Natural killer cell (primary cell): ENCODE measurements at regions not wholly inside any gene's neighbourhood (a gene's known extent, or its start where the extent isn't known, plus 50 kb on each side); places are given as distances from the start of the nearest gene placed in this dataset.

Experiments
- ATAC-seq, 3 donors: fragments of 150-1000 bp in 2 of 3; fragments of 200-7000 bp in 1 of 3; cut with Tn5 transposase; 1 replicate in 1 of 3; 2 replicates in 2 of 3; pipeline ENCODE4 v1.10.0; 2021; ENCODE audit warnings: mild to moderate bottlenecking in 2 of 3, moderate library complexity in 2 of 3
- DNase-seq, 2 donors: peaks; one replicate each; pipeline versions ENCODE4 v3.0.0 to v3.0.0-alpha.2; 2013 to 2021; ENCODE audit warnings: mixed read lengths in 1 of 2
- H3K27ac ChIP-seq: one replicate; pipeline ENCODE4 v1.5.1; 2013; ENCODE audit warnings: mild to moderate bottlenecking, low read length
- H3K27me3 ChIP-seq: one replicate; pipeline ENCODE4 v1.6.1; 2013; ENCODE audit warnings: low read length; ENCODE audit not compliant: control insufficient read depth, insufficient read depth
- H3K36me3 ChIP-seq: one replicate; pipeline ENCODE4 v1.6.1; 2013; ENCODE audit warnings: low read length; ENCODE audit not compliant: control insufficient read depth, insufficient read depth
- H3K4me1 ChIP-seq: one replicate; pipeline ENCODE4 v1.6.1; 2013; ENCODE audit warnings: low read length; ENCODE audit not compliant: control insufficient read depth, insufficient read depth
- H3K4me3 ChIP-seq: one replicate; pipeline ENCODE4 v1.5.1; 2013; ENCODE audit warnings: low read length
- H3K9me3 ChIP-seq: one replicate; pipeline ENCODE4 v1.6.1; 2013; ENCODE audit warnings: low read length; ENCODE audit not compliant: control insufficient read depth, insufficient read depth
- H3K27ac Mint-ChIP-seq, 2 donors: one replicate each; pipeline ENCODE4 v1.8.0; 2022; ENCODE audit warnings: mild to moderate bottlenecking in 2 of 2, mixed read lengths in 2 of 2, moderate library complexity in 1 of 2
- H3K27me3 Mint-ChIP-seq, 2 donors: one replicate each; pipeline ENCODE4 v1.8.0; 2022; ENCODE audit warnings: low read depth in 2 of 2, mixed read lengths in 2 of 2
- H3K36me3 Mint-ChIP-seq: one replicate; pipeline ENCODE4 v1.8.0; 2022; ENCODE audit warnings: mixed read lengths
- H3K4me1 Mint-ChIP-seq, 2 donors: one replicate each; pipeline ENCODE4 v1.8.0; 2022; ENCODE audit warnings: mixed read lengths in 2 of 2
- H3K4me3 Mint-ChIP-seq: one replicate; pipeline ENCODE4 v1.8.0; 2022; ENCODE audit warnings: mild to moderate bottlenecking, moderate library complexity, mixed read lengths
- H3K9me3 Mint-ChIP-seq, 2 donors: one replicate each; pipeline ENCODE4 v1.8.0; 2022; ENCODE audit warnings: mixed read lengths in 2 of 2
- CTCF ChIP-seq: fragments of 200-600 bp; IDR thresholded peaks from one replicate; pipeline ENCODE4 v1.8.0; 2022; ENCODE audit warnings: antibody characterized with exemption
- WGBS: methylation state at CpG from one replicate; pipeline ENCODE4 v1.1.7; 2013; ENCODE audit warnings: missing lambda C conversion rate; ENCODE audit not compliant: insufficient coverage; 5-methylcytosine and 5-hydroxymethylcytosine counted together
- intact Hi-C: fragments of 100-400 bp; cut with micrococcal nuclease; formaldehyde crosslinking; loops from one replicate; pipeline ENCODE4 v1.14.2; 2022

DNA sequence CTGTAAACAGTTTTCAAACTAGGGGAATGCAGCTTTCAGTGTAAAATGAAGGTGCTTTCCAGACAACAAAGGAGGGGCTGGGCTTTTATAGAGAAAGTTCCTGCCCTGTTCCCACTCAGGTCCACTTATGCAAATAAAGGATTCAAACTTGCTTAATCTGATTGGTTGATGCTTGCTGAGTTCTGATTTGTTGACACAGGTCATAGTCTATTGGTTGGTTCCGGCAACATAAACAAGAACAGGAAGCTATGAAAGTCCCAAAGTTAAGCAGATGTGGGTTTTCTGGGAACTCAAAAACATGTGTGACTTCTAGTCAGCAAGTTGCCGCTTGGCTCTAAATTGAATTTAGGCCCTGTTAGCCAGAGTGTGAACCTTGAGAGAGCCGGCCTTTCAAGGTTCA is 194.2 kb upstream of the SVIL start:
- H3K27ac ChIP-seq = no peak overlapping the region
- H3K27me3 ChIP-seq = no peaks in the 10 kb centered on the region
- no peaks in the 10 kb centered on the region for H3K4me1 Mint-ChIP-seq
- no peak for ATAC-seq
- H3K4me3 ChIP-seq = no peak overlapping the region
- no peak overlapping the region for H3K27ac Mint-ChIP-seq
- H3K36me3 ChIP-seq = no peaks in the 10 kb centered on the region
- intact Hi-C loops = no loop called here
- no peak for TF ChIP-seq CTCF
- peaks cover 7% of the 10 kb centered on the region for H3K9me3 ChIP-seq
- peaks cover 3 to 7% of the 10 kb centered on the region in 2 donors for H3K27me3 Mint-ChIP-seq
- peaks cover 2 to 3% of the 10 kb centered on the region in 2 donors for H3K9me3 Mint-ChIP-seq
- 59% methylated on average over 3 of the region's 3 CpGs for WGBS
- DNase-seq = no peak
- H3K4me1 ChIP-seq = no peaks in the 10 kb centered on the region
- H3K36me3 Mint-ChIP-seq = no peaks in the 10 kb centered on the region
- no peak overlapping the region for H3K4me3 Mint-ChIP-seq

- intact Hi-C loops = no loop called here
These were observed 193.7 kb upstream of the SVIL start for GRCh38 chr10:29828440-29828894.

GRCh38 chr10:29827512-29827911 is 192.7 kb upstream of the SVIL start:
- Mint-ChIP-seq H3K4me1 (no peaks in the 10 kb centered on the region), H3K4me3 (no peak overlapping the region), H3K27ac (no peak overlapping the region), H3K9me3 (peaks cover 2 to 3% of the 10 kb centered on the region in 2 donors), H3K36me3 (no peaks in the 10 kb centered on the region), H3K27me3 (peaks cover 3 to 7% of the 10 kb centered on the region in 2 donors)
- DNase-seq (no peak), ATAC-seq (no peak)
- 87% methylated on average over 4 of the region's 7 CpGs for WGBS
- Histone ChIP-seq H3K4me3 (no peak overlapping the region), H3K27ac (no peak overlapping the region), H3K4me1 (no peaks in the 10 kb centered on the region), H3K9me3 (peaks cover 7% of the 10 kb centered on the region), H3K36me3 (no peaks in the 10 kb centered on the region), H3K27me3 (no peaks in the 10 kb centered on the region)
- no peak for TF ChIP-seq CTCF
- intact Hi-C loops = no loop called here

More at GRCh38 chr10:29828440-29828894, 193.7 kb upstream of the SVIL start:
- H3K4me3 ChIP-seq = no peak overlapping the region
- Mint-ChIP-seq H3K9me3 (peaks cover 2 to 3% of the 10 kb centered on the region in 2 donors), H3K4me3 (no peak overlapping the region), H3K36me3 (no peaks in the 10 kb centered on the region), H3K4me1 (no peaks in the 10 kb centered on the region), H3K27me3 (peaks cover 3 to 7% of the 10 kb centered on the region in 2 donors), H3K27ac (no peak overlapping the region)
- no peaks in the 10 kb centered on the region for H3K4me1 ChIP-seq
- DNase-seq (no peak), ATAC-seq (no peak)
- no peak overlapping the region for H3K27ac ChIP-seq
- no peaks in the 10 kb centered on the region for H3K27me3 ChIP-seq
- 88% methylated on average over 4 of the region's 4 CpGs for whole genome bisulfite sequencing
- H3K36me3 ChIP-seq = no peaks in the 10 kb centered on the region
- no peak for TF ChIP-seq CTCF
- H3K9me3 ChIP-seq = peaks cover 7% of the 10 kb centered on the region

DNA sequence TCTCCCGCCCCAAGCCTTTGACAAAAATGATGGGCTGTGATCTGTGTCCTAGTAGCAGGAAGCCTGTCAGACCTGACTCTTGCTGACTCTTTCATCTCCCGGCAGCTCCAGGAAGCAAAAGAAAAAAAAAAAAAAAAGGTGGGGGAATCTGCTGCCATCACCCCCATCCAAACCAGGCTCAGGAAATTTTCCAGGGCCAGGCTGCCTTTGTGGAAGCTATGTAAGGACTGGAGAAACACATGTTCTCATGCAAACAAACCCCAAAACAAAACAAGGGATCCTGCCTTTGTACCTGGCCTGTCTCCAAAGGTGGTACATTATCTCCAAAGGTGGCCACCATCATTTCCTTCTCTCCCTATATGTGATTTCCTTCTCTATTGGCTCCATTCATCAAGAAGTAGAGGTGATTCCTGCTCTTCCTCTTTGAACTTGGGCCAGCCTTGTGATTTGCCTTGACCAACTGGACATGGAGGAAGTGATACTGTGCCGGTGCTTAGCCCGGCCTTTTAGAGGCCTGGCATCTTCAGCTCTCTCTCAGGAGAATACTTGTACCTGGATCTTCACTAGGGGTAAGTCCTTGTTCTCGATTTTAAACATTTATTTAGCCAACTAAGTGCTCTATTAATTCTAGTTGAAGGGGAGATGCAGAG is 192.2 kb upstream of the SVIL start:
- Histone ChIP-seq H3K4me3 (no peak overlapping the region), H3K27ac (no peak overlapping the region), H3K27me3 (no peaks in the 10 kb centered on the region), H3K4me1 (no peaks in the 10 kb centered on the region), H3K36me3 (no peaks in the 10 kb centered on the region), H3K9me3 (peaks cover 7% of the 10 kb centered on the region)
- intact Hi-C loops = no loop called here
- WGBS = 98% methylated on average over 3 of the region's 5 CpGs
- ATAC-seq (no peak), DNase-seq (no peak)
- Mint-ChIP-seq H3K36me3 (no peaks in the 10 kb centered on the region), H3K27ac (no peak overlapping the region), H3K4me1 (no peaks in the 10 kb centered on the region), H3K9me3 (peaks cover 0 to 2% of the 10 kb centered on the region in 2 donors), H3K4me3 (no peak overlapping the region), H3K27me3 (peaks cover 0 to 7% of the 10 kb centered on the region in 2 donors)
- no peak for TF ChIP-seq CTCF
